WTC11 (cell line): ENCODE measurements at regions not wholly inside any gene's neighbourhood (a gene's known extent, or its start where the extent isn't known, plus 50 kb on each side); places are given as distances from the start of the nearest gene placed in this dataset.

Experiments
- ATAC-seq: fragments of 200-7000 bp; cut with Tn5 transposase; 2 replicates; pipeline ENCODE4 v1.10.0; 2021; ENCODE audit warnings: mild to moderate bottlenecking, moderate library complexity
- CTCF ChIA-PET: fragments of 300-600 bp; sonication (Branson Sonifier 250); formaldehyde crosslinking; loops from one replicate; lab custom pipeline; 2021; ENCODE audit warnings: antibody characterized with exemption; lab: Charles Lee
- POLR2A ChIA-PET: fragments of 350-600 bp; sonication (Branson Sonifier 250); formaldehyde crosslinking; loops from one replicate; lab custom pipeline; 2021; ENCODE audit warnings: antibody characterized with exemption; lab: Charles Lee
- DNase-seq: peaks from one replicate; pipeline ENCODE4 v3.0.0; 2021; ENCODE audit warnings: low spot score
- H3K27ac Mint-ChIP-seq: 2 replicates; pipeline ENCODE4 v1.8.0; 2021; ENCODE audit warnings: mixed read lengths
- H3K27me3 Mint-ChIP-seq: 2 replicates; pipeline ENCODE4 v1.8.0; 2021; ENCODE audit warnings: low read depth, mild to moderate bottlenecking, moderate library complexity, mixed read lengths
- H3K36me3 Mint-ChIP-seq: 2 replicates; pipeline ENCODE4 v1.8.0; 2021; ENCODE audit warnings: mixed read lengths
- H3K4me1 Mint-ChIP-seq: 2 replicates; pipeline ENCODE4 v1.8.0; 2022; ENCODE audit warnings: mixed read lengths
- H3K4me3 Mint-ChIP-seq: 2 replicates; pipeline ENCODE4 v1.8.0; 2021; ENCODE audit warnings: mild to moderate bottlenecking, moderate library complexity, mixed read lengths
- H3K9me3 Mint-ChIP-seq: 2 replicates; pipeline ENCODE4 v1.8.0; 2021; ENCODE audit warnings: mixed read lengths
- E2F4 ChIP-seq: sonication (generic); formaldehyde crosslinking; IDR thresholded peaks from 2 replicates; pipeline ENCODE4 v1.8.1; 2022; ENCODE audit warnings: low read depth, mild to moderate bottlenecking, moderate library complexity, missing genetic modification reagents, borderline replicate concordance
- ESRRA ChIP-seq: sonication (generic); formaldehyde crosslinking; IDR thresholded peaks from 2 replicates; pipeline ENCODE4 v1.8.1; 2022; ENCODE audit warnings: mild to moderate bottlenecking, missing genetic modification reagents, borderline replicate concordance
- GRHL2 ChIP-seq: fragments of 250-450 bp; sonication (Bioruptor Pico); IDR thresholded peaks from 2 replicates; pipeline ENCODE4 v1.8.0; 2022; ENCODE audit warnings: mild to moderate bottlenecking, moderate library complexity; ENCODE audit not compliant: insufficient replicate concordance, severe bottlenecking
- HMGXB4 ChIP-seq: sonication (generic); formaldehyde crosslinking; IDR thresholded peaks from 2 replicates; pipeline ENCODE4 v1.8.1; 2023; ENCODE audit warnings: mild to moderate bottlenecking, moderate library complexity, missing genetic modification reagents
- IRF1 ChIP-seq: sonication (generic); formaldehyde crosslinking; IDR thresholded peaks from 2 replicates; pipeline ENCODE4 v1.8.0; 2023; ENCODE audit warnings: missing genetic modification reagents
- KAT7 ChIP-seq: sonication (generic); formaldehyde crosslinking; IDR thresholded peaks from 2 replicates; pipeline ENCODE4 v1.8.1; 2023; ENCODE audit warnings: missing genetic modification reagents, mild to moderate bottlenecking, borderline replicate concordance
- MAX ChIP-seq: sonication (generic); formaldehyde crosslinking; IDR thresholded peaks from 2 replicates; pipeline ENCODE4 v1.8.0; 2022; ENCODE audit warnings: mild to moderate bottlenecking, missing genetic modification reagents
- TCF7 ChIP-seq: sonication (generic); formaldehyde crosslinking; IDR thresholded peaks from 2 replicates; pipeline ENCODE4 v1.8.0; 2022; ENCODE audit warnings: mild to moderate bottlenecking, low read depth, missing genetic modification reagents, moderate library complexity
- TEAD1 ChIP-seq: sonication (generic); formaldehyde crosslinking; IDR thresholded peaks from 2 replicates; pipeline ENCODE4 v1.8.0; 2022; ENCODE audit warnings: mild to moderate bottlenecking, missing genetic modification reagents
- ZBTB21 ChIP-seq: sonication (generic); formaldehyde crosslinking; IDR thresholded peaks from 2 replicates; pipeline ENCODE4 v1.8.1; 2023; ENCODE audit warnings: mild to moderate bottlenecking, missing genetic modification reagents, borderline replicate concordance
- ZNF121 ChIP-seq: sonication (generic); formaldehyde crosslinking; IDR thresholded peaks from 2 replicates; pipeline ENCODE4 v1.8.0; 2023; ENCODE audit warnings: missing genetic modification reagents
- ZNF317 ChIP-seq: sonication (generic); formaldehyde crosslinking; IDR thresholded peaks from 2 replicates; pipeline ENCODE4 v1.8.1; 2023; ENCODE audit warnings: low read depth, mild to moderate bottlenecking, moderate library complexity, missing genetic modification reagents, borderline replicate concordance
- ZNF416 ChIP-seq: fragments of 250-450 bp; sonication (Bioruptor Pico); IDR thresholded peaks from 2 replicates; pipeline ENCODE4 v1.9.0; 2021; ENCODE audit warnings: mild to moderate bottlenecking, inconsistent platforms
- ZNF532 ChIP-seq: fragments of 250-450 bp; sonication (Bioruptor Pico); IDR thresholded peaks from 2 replicates; pipeline ENCODE4 v1.9.0; 2021; ENCODE audit warnings: mild to moderate bottlenecking, borderline replicate concordance
- TF ChIP-seq, protein P1 (sequence below): sonication (generic); formaldehyde crosslinking; conservative IDR thresholded peaks from 2 replicates; pipeline ENCODE4 v1.8.1; 2023; ENCODE audit warnings: mild to moderate bottlenecking, low read depth, missing genetic modification reagents, moderate library complexity

DNA sequence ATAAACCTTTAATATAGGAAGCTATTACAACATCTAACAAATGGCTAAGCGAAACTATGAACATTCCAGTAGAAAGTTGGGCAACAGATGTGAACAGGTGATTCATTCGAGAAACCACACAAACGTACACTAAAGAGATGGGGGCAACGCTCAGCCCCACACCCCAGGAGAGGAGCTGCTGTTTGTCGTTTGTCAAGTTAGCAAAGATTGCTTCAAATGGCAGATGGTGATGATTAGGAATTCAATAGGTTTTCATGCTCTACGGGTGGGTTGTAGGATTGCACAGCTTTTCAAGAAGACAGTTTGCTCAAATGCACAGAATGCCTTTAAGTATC, 154.7 kb upstream of the HDAC4 start:
- ATAC-seq (no peak), DNase-seq (no peak)
- Mint-ChIP-seq H3K4me1 (no peaks in the 10 kb centered on the region), H3K27me3 (no peaks in the 10 kb centered on the region), H3K36me3 (no peaks in the 10 kb centered on the region), H3K9me3 (no peaks in the 10 kb centered on the region), H3K4me3 (no peak overlapping the region), H3K27ac (no peak overlapping the region)
- ChIA-PET POLR2A (no interaction called here), CTCF (no interaction called here)
- TF ChIP-seq IRF1 (CRISPR knock-in tag): no peak
- no peak for TF ChIP-seq ESRRA (CRISPR knock-in tag)
- TF ChIP-seq ZNF416 (CRISPR knock-in tag): no peak
- no peak for TF ChIP-seq ZBTB21 (CRISPR knock-in tag)
- TF ChIP-seq ZNF532 (CRISPR knock-in tag): no peak
- TF ChIP-seq KAT7 (CRISPR knock-in tag): no peak
- no peak for TF ChIP-seq GRHL2 (CRISPR knock-in tag)

GRCh38 chr2:239554766-239555570, 154.1 kb upstream of the HDAC4 start:
- Mint-ChIP-seq H3K27me3 (no peaks in the 10 kb centered on the region), H3K9me3 (no peaks in the 10 kb centered on the region), H3K4me3 (no peak overlapping the region), H3K27ac (no peak overlapping the region), H3K36me3 (no peaks in the 10 kb centered on the region), H3K4me1 (no peaks in the 10 kb centered on the region)
- TF ChIP-seq TCF7 (CRISPR knock-in tag): no peak
- TF ChIP-seq TEAD1 (CRISPR knock-in tag): no peak
- TF ChIP-seq MAX (CRISPR knock-in tag): no peak
- no peak for TF ChIP-seq HMGXB4 (CRISPR knock-in tag)
- no peak for TF ChIP-seq E2F4
- TF ChIP-seq ZNF317 (CRISPR knock-in tag): no peak
- TF ChIP-seq ZNF121 (CRISPR knock-in tag): no peak
- TF ChIP-seq, protein P1, sequence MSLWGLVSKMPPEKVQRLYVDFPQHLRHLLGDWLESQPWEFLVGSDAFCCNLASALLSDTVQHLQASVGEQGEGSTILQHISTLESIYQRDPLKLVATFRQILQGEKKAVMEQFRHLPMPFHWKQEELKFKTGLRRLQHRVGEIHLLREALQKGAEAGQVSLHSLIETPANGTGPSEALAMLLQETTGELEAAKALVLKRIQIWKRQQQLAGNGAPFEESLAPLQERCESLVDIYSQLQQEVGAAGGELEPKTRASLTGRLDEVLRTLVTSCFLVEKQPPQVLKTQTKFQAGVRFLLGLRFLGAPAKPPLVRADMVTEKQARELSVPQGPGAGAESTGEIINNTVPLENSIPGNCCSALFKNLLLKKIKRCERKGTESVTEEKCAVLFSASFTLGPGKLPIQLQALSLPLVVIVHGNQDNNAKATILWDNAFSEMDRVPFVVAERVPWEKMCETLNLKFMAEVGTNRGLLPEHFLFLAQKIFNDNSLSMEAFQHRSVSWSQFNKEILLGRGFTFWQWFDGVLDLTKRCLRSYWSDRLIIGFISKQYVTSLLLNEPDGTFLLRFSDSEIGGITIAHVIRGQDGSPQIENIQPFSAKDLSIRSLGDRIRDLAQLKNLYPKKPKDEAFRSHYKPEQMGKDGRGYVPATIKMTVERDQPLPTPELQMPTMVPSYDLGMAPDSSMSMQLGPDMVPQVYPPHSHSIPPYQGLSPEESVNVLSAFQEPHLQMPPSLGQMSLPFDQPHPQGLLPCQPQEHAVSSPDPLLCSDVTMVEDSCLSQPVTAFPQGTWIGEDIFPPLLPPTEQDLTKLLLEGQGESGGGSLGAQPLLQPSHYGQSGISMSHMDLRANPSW (CRISPR knock-in tag): no peak
- ChIA-PET CTCF (no interaction called here), POLR2A (no interaction called here)
- ATAC-seq: no peak
- DNase-seq: no peak
